GM23338 (cell line): ENCODE measurements at regions not wholly inside any gene's neighbourhood (a gene's known extent, or its start where the extent isn't known, plus 50 kb on each side); places are given as distances from the start of the nearest gene placed in this dataset.

Experiments used
- ATAC-seq: fragments of 200-7000 bp; cut with Tn5 transposase; 3 replicates; pipeline ENCODE4 v1.9.1; 2020
- DNase-seq: peaks from one replicate; pipeline ENCODE4 v3.0.0-alpha.2; 2015; ENCODE audit warnings: low spot score
- H2AFZ ChIP-seq: fragments of 200-600 bp; sonication (generic); 2 replicates; pipeline ENCODE4 v1.8.0; 2016; ENCODE audit warnings: antibody characterized with exemption, mild to moderate bottlenecking, moderate library complexity
- H3F3A ChIP-seq: fragments of 200-600 bp; sonication (generic); replicated peaks from 2 replicates; pipeline ENCODE4 v1.8.0; 2017; ENCODE audit warnings: antibody characterized with exemption, mixed run types, low read depth
- H3K27ac ChIP-seq: fragments of 200-600 bp; sonication (generic); 2 replicates; pipeline ENCODE4 v1.6.1; 2016; ENCODE audit warnings: low read depth
- H3K27me3 ChIP-seq: fragments of 200-600 bp; sonication (generic); 2 replicates; pipeline ENCODE4 v1.8.0; 2016; ENCODE audit warnings: mild to moderate bottlenecking, mixed run types, moderate library complexity; ENCODE audit not compliant: insufficient read depth
- H3K36me3 ChIP-seq: fragments of 200-600 bp; sonication (generic); 2 replicates; pipeline ENCODE4 v1.8.0; 2016; ENCODE audit warnings: mild to moderate bottlenecking; ENCODE audit not compliant: insufficient read depth
- H3K4me1 ChIP-seq: fragments of 200-600 bp; sonication (generic); 2 replicates; pipeline ENCODE4 v1.8.0; 2016; ENCODE audit warnings: mild to moderate bottlenecking, moderate library complexity; ENCODE audit not compliant: insufficient read depth
- H3K4me2 ChIP-seq: fragments of 200-600 bp; sonication (generic); 2 replicates; pipeline ENCODE4 v1.7.1; 2017; ENCODE audit warnings: mixed run types
- H3K4me3 ChIP-seq: fragments of 200-600 bp; sonication (generic); 2 replicates; pipeline ENCODE4 v1.6.1; 2016; ENCODE audit warnings: mixed run types
- H3K79me2 ChIP-seq: fragments of 200-600 bp; sonication (generic); replicated peaks from 2 replicates; pipeline ENCODE4 v1.8.0; 2017; ENCODE audit warnings: mild to moderate bottlenecking; ENCODE audit not compliant: insufficient read depth
- H3K9me2 ChIP-seq: fragments of 200-600 bp; sonication (generic); 2 replicates; pipeline ENCODE4 v1.8.0; 2017; ENCODE audit not compliant: insufficient read depth
- H4K20me1 ChIP-seq: fragments of 200-600 bp; sonication (generic); replicated peaks from 2 replicates; pipeline ENCODE4 v1.8.0; 2017; ENCODE audit warnings: mild to moderate bottlenecking; ENCODE audit not compliant: insufficient read depth
- H3K27ac Mint-ChIP-seq: 2 replicates; pipeline ENCODE4 v1.8.0; 2020; ENCODE audit warnings: inconsistent platforms, mild to moderate bottlenecking, moderate library complexity, mixed read lengths
- H3K27me3 Mint-ChIP-seq: 3 replicates; pipeline ENCODE4 v1.8.0; 2022; ENCODE audit warnings: low read depth, mild to moderate bottlenecking, moderate library complexity, mixed read lengths, inconsistent platforms; ENCODE audit not compliant: insufficient read depth, poor library complexity
- H3K36me3 Mint-ChIP-seq: 3 replicates; pipeline ENCODE4 v1.8.0; 2021; ENCODE audit warnings: low read depth, mild to moderate bottlenecking, inconsistent platforms, moderate library complexity, mixed read lengths
- H3K4me1 Mint-ChIP-seq: 3 replicates; pipeline ENCODE4 v1.8.0; 2020; ENCODE audit warnings: mild to moderate bottlenecking, inconsistent platforms, mixed read lengths
- H3K4me3 Mint-ChIP-seq: 3 replicates; pipeline ENCODE4 v1.8.0; 2021; ENCODE audit warnings: moderate library complexity, mild to moderate bottlenecking, inconsistent platforms, mixed read lengths
- H3K9me3 Mint-ChIP-seq: 3 replicates; pipeline ENCODE4 v1.8.0; 2020; ENCODE audit warnings: moderate library complexity, mild to moderate bottlenecking, inconsistent platforms, mixed read lengths
- CREB1 ChIP-seq: fragments of 250-450 bp; sonication (Bioruptor Pico); IDR thresholded peaks from 2 replicates; pipeline ENCODE4 v1.5.0; 2020; ENCODE audit warnings: low read depth, mild to moderate bottlenecking, moderate library complexity
- CTCF ChIP-seq, 2 experiments: fragments of 200-600 bp in 1 of 2; sonication (generic) in 1 of 2; conservative IDR thresholded peaks; 2 replicates each; pipeline versions ENCODE4 v1.5.1 to v1.6.1; 2016 to 2017; ENCODE audit warnings: antibody characterized with exemption in 2 of 2, low read depth in 2 of 2, mild to moderate bottlenecking in 2 of 2, moderate library complexity in 1 of 2
- ETS1 ChIP-seq: IDR thresholded peaks from 2 replicates; pipeline ENCODE4 v1.6.1; 2016; ENCODE audit warnings: antibody characterized with exemption
- EZH2 ChIP-seq: fragments of 200-600 bp; sonication (generic); IDR thresholded peaks from one replicate; pipeline ENCODE4 v1.8.0; 2017; ENCODE audit warnings: antibody characterized with exemption, mild to moderate bottlenecking, low read depth; ENCODE audit not compliant: unreplicated experiment
- EZH2phosphoT487 ChIP-seq: fragments of 200-600 bp; sonication (generic); IDR thresholded peaks from one replicate; pipeline ENCODE4 v1.8.1; 2018; ENCODE audit warnings: antibody characterized with exemption; ENCODE audit not compliant: unreplicated experiment
- JUNB ChIP-seq: IDR thresholded peaks from one replicate; pipeline ENCODE4 v1.6.1; 2016; ENCODE audit warnings: antibody characterized with exemption; ENCODE audit not compliant: unreplicated experiment
- NANOG ChIP-seq: IDR thresholded peaks from 2 replicates; pipeline ENCODE4 v1.6.1; 2016; ENCODE audit warnings: antibody characterized with exemption, borderline replicate concordance
- POLR2AphosphoS5 ChIP-seq: IDR thresholded peaks from 2 replicates; pipeline ENCODE4 v1.6.1; 2016; ENCODE audit warnings: antibody characterized with exemption, low read depth
- REST ChIP-seq: IDR thresholded peaks from one replicate; pipeline ENCODE4 v1.6.1; 2018; ENCODE audit warnings: antibody characterized with exemption; ENCODE audit not compliant: unreplicated experiment
- STAT1 ChIP-seq: IDR thresholded peaks from one replicate; pipeline ENCODE4 v1.6.1; 2016; ENCODE audit warnings: antibody characterized with exemption; ENCODE audit not compliant: unreplicated experiment
- ZNF114 ChIP-seq: fragments of 250-450 bp; sonication (Bioruptor Pico); IDR thresholded peaks from 2 replicates; pipeline ENCODE4 v1.5.0; 2020; ENCODE audit warnings: mild to moderate bottlenecking, moderate library complexity
- ZNF331 ChIP-seq: fragments of 250-450 bp; sonication (Bioruptor Pico); IDR thresholded peaks from 2 replicates; pipeline ENCODE4 v1.5.0; 2020; ENCODE audit warnings: low read depth, mild to moderate bottlenecking, moderate library complexity
- ZNF462 ChIP-seq: fragments of 250-450 bp; sonication (Bioruptor Pico); IDR thresholded peaks from 2 replicates; pipeline ENCODE4 v1.5.0; 2020; ENCODE audit warnings: mild to moderate bottlenecking, moderate library complexity

GRCh38 chr11:114988644-114989043, 310.3 kb downstream of the NXPE2 start:
- no peak overlapping the region for H3K4me3 Mint-ChIP-seq

More at GRCh38 chr11:114988644-114989043, 310.3 kb downstream of the NXPE2 start:
- Histone ChIP-seq H3K4me1 (no peaks in the 10 kb centered on the region), H3K27me3 (no peaks in the 10 kb centered on the region), H3K79me2 (no peaks in the 10 kb centered on the region), H3K36me3 (no peaks in the 10 kb centered on the region), H2AFZ (peak overlapping the region; percentile 38; the same call in 1 of the 2 replicates), H3K9me2 (peaks cover 8% of the 10 kb centered on the region; the same call in 1 of the 2 replicates), H3K4me3 (no peak overlapping the region), H3K4me2 (no peak overlapping the region), H4K20me1 (no peaks in the 10 kb centered on the region), H3K27ac (no peak overlapping the region), H3F3A (no peaks in the 10 kb centered on the region)
- ATAC-seq, result no peak
- peaks cover 2% of the 10 kb centered on the region for H3K27me3 Mint-ChIP-seq
- DNase-seq, result no peak
- TF ChIP-seq JUNB, result no peak
- TF ChIP-seq CREB1 (CRISPR knock-in tag), result no peak
- TF ChIP-seq ETS1, result no peak
- no peak for TF ChIP-seq ZNF462 (CRISPR knock-in tag)
- no peak for TF ChIP-seq EZH2phosphoT487
- no peak for TF ChIP-seq CTCF (conservative IDR thresholded peaks at IDR 0.05; ENCODE audit: low read depth in 2 of 2)
- TF ChIP-seq NANOG, result no peak
- no peak for TF ChIP-seq STAT1
- no peak for TF ChIP-seq ZNF331 (CRISPR knock-in tag)
- TF ChIP-seq EZH2, result no peak
- no peak for TF ChIP-seq POLR2AphosphoS5
- TF ChIP-seq ZNF114 (CRISPR knock-in tag), result no peak
- no peak for TF ChIP-seq REST
- H3K27ac Mint-ChIP-seq, result no peak overlapping the region
- no peaks in the 10 kb centered on the region for H3K36me3 Mint-ChIP-seq
- H3K4me1 Mint-ChIP-seq, result peaks cover 7% of the 10 kb centered on the region; the same call in 1 of the 3 replicates
- H3K9me3 Mint-ChIP-seq, result no peaks in the 10 kb centered on the region
